A549 (cell line): ENCODE measurements at regions not wholly inside any gene's neighbourhood (a gene's known extent, or its start where the extent isn't known, plus 50 kb on each side); places are given as distances from the start of the nearest gene placed in this dataset.

ENCODE experiments used
- ATAC-seq, 2 experiments: fragments of 200-7000 bp in 1 of 2; fragments of >200 bp in 1 of 2; cut with Nextera tagmentation in 1 of 2; cut with Tn5 transposase in 1 of 2; 3 replicates each; pipeline versions ENCODE4 v1.8.0 to v1.9.1; 2018 to 2020; ENCODE audit warnings: mild to moderate bottlenecking in 1 of 2, moderate library complexity in 1 of 2
- CTCF ChIA-PET: fragments of 300-600 bp; sonication (Branson Sonifier 250); formaldehyde crosslinking; extraction: SDS; loops from one replicate; lab custom pipeline; 2021; ENCODE audit warnings: antibody characterized with exemption, inconsistent platforms; lab: Yijun Ruan, JAX
- POLR2A ChIA-PET: fragments of 350-600 bp; formaldehyde crosslinking; extraction: SDS; loops from one replicate; lab custom pipeline; 2021; ENCODE audit warnings: antibody characterized with exemption, inconsistent platforms; lab: Yijun Ruan, JAX
- DNase-seq, 2 experiments: peaks; one replicate each; pipeline versions ENCODE4 v3.0.0 to v3.0.0-alpha.2; 2011 to 2016; ENCODE audit warnings: low read depth in 1 of 2, low spot score in 1 of 2
- FAIRE-seq: peaks from 2 replicates; lab custom pipeline; 2011; peaks lifted over from hg19 to GRCh38; lab: Jason Lieb, UNC
- H3K27ac ChIP-seq, 2 experiments: fragments of >200 bp; sonication (Bioruptor Twin); formaldehyde crosslinking; 3 replicates each; pipeline ENCODE4 v1.5.1; 2016 to 2017
- H3K4me1 ChIP-seq: fragments of >200 bp; sonication (Bioruptor Twin); formaldehyde crosslinking; 3 replicates; pipeline ENCODE4 v1.6.1; 2016
- H3K4me2 ChIP-seq: fragments of >200 bp; sonication (Bioruptor Twin); formaldehyde crosslinking; 3 replicates; pipeline ENCODE4 v1.6.1; 2016
- H3K4me3 ChIP-seq: fragments of >200 bp; sonication (Bioruptor Twin); formaldehyde crosslinking; 3 replicates; pipeline ENCODE4 v1.5.1; 2016
- H3K9me3 ChIP-seq: fragments of >200 bp; sonication (Bioruptor Twin); formaldehyde crosslinking; 3 replicates; pipeline ENCODE4 v1.6.1; 2016
- CBX2 ChIP-seq: fragments of 200-600 bp; sonication (generic); IDR thresholded peaks from 2 replicates; pipeline ENCODE4 v1.6.1; 2016; ENCODE audit warnings: low read depth, mild to moderate bottlenecking, borderline replicate concordance
- CBX8 ChIP-seq: fragments of 200-600 bp; sonication (generic); IDR thresholded peaks from 2 replicates; pipeline ENCODE4 v1.6.1; 2016
- EHF ChIP-seq: fragments of 250-450 bp; sonication (Bioruptor Pico); IDR thresholded peaks from 2 replicates; pipeline ENCODE4 v1.5.0; 2020; ENCODE audit warnings: mild to moderate bottlenecking
- EHMT2 ChIP-seq: fragments of 200-600 bp; sonication (generic); IDR thresholded peaks from 2 replicates; pipeline ENCODE4 v1.6.1; 2016; ENCODE audit warnings: antibody characterized with exemption, low read depth, mild to moderate bottlenecking, moderate library complexity
- EP300 ChIP-seq, 2 experiments: fragments of >200 bp; sonication (Bioruptor Twin); formaldehyde crosslinking; IDR thresholded peaks; 2 replicates in 1 of 2; 3 replicates in 1 of 2; pipeline ENCODE4 v1.6.1; 2016 to 2017
- FOSB ChIP-seq: fragments of 250-450 bp; sonication (Bioruptor Pico); IDR thresholded peaks from 2 replicates; pipeline ENCODE4 v1.5.0; 2020; ENCODE audit warnings: mild to moderate bottlenecking, moderate library complexity
- FOSL2 ChIP-seq, 2 experiments: fragments of 450-650 bp in 1 of 2; fragments of >200 bp in 1 of 2; sonication (Bioruptor Twin) in 1 of 2; formaldehyde crosslinking; IDR thresholded peaks; 2 replicates each; pipeline versions ENCODE4 v1.5.0 to v1.6.1; 2016 to 2020; ENCODE audit warnings: mild to moderate bottlenecking in 1 of 2, moderate library complexity in 1 of 2
- GATA3 ChIP-seq: IDR thresholded peaks from 2 replicates; pipeline ENCODE4 v1.6.1; 2012; ENCODE audit warnings: borderline replicate concordance
- HOXB13 ChIP-seq: fragments of 250-450 bp; sonication (Bioruptor Pico); IDR thresholded peaks from 2 replicates; pipeline ENCODE4 v1.5.0; 2020; ENCODE audit warnings: low read depth, mild to moderate bottlenecking, moderate library complexity
- JUN ChIP-seq, 2 experiments: fragments of >200 bp; sonication (Bioruptor Twin); formaldehyde crosslinking; IDR thresholded peaks; 2 replicates in 1 of 2; 3 replicates in 1 of 2; pipeline ENCODE4 v1.6.1; 2016 to 2017
- JUNB ChIP-seq: fragments of >200 bp; sonication (Bioruptor Twin); formaldehyde crosslinking; IDR thresholded peaks from 2 replicates; pipeline ENCODE4 v1.6.1; 2016
- NPAS2 ChIP-seq: fragments of 250-450 bp; sonication (Bioruptor Pico); IDR thresholded peaks from 2 replicates; pipeline ENCODE4 v1.8.0; 2022; ENCODE audit warnings: mild to moderate bottlenecking, moderate library complexity, borderline replicate concordance
- POLR2A ChIP-seq: IDR thresholded peaks from 2 replicates; pipeline ENCODE4 v1.6.1; 2012; ENCODE audit warnings: mild to moderate bottlenecking, low read length
- RFX5 ChIP-seq: fragments of 450-650 bp; IDR thresholded peaks from 2 replicates; pipeline ENCODE4 v1.7.1; 2014; ENCODE audit warnings: antibody characterized with exemption, mild to moderate bottlenecking, moderate library complexity
- SREBF2 ChIP-seq: fragments of 450-650 bp; IDR thresholded peaks from 2 replicates; pipeline ENCODE4 v1.6.1; 2014; ENCODE audit warnings: mild to moderate bottlenecking, moderate library complexity
- TFCP2L1 ChIP-seq: fragments of 250-450 bp; sonication (Bioruptor Pico); IDR thresholded peaks from 2 replicates; pipeline ENCODE4 v1.5.0; 2021; ENCODE audit warnings: mild to moderate bottlenecking
- WGBS: methylation state at CpG from one replicate; pipeline ENCODE4 v1.1.6; 2017; ENCODE audit errors: missing lambda C conversion rate; 5-methylcytosine and 5-hydroxymethylcytosine counted together
- TF ChIP-seq, protein P1 (sequence below): fragments of 150-350 bp; IDR thresholded peaks from 2 replicates; pipeline ENCODE4 v1.6.1; 2014; ENCODE audit warnings: low read depth, mild to moderate bottlenecking, low read length
- TF ChIP-seq, protein P2 (sequence below): IDR thresholded peaks from 2 replicates; pipeline ENCODE4 v1.6.1; 2012
- TF ChIP-seq, protein P3 (sequence below): fragments of >200 bp; sonication (Bioruptor Twin); formaldehyde crosslinking; IDR thresholded peaks from 2 replicates; pipeline ENCODE4 v1.6.1; 2016

DNA sequence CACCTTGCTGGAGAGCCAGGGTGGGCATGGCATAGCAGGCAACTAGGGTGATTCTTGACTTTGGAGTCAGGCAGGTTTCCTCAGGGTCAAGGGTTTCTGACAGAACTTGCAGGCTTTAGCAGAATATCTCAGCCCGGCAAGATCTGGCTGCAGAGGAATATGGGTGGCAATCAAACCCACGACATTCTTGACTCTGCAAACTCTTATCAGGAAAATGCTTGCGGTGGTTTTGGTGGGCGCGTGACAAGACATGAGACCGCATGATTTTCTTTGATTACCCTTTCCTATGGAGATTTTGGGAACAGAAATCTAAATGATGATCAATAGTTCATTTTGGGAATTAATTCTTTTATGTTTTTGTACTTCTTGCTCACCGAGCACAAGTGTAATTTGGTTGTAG is 449.5 kb downstream of the VRK1 start (continued):
- TF ChIP-seq CBX2 (no peak), FOSB (CRISPR knock-in tag) (no peak)

DNA sequence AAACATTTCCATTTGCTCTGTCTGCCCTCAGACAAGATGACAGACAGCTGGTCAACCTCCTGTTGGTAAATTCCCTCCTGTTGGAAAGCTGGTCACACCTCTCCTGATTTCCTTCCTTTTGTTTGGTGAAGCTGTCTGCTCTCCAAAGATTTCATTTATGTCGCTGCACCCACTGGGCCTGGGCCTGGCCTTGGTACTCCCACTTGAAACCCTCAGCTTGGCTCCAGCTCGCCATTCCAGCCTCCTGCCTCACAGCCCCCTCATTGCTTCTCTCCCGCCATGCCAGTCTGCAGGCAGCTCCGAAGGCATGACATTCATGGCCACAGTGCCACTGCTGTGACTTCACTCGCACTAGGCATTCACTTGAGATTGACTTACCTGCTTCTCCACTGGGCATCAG is 451.8 kb downstream of the VRK1 start:
- ChIA-PET POLR2A (no interaction called here), CTCF (no interaction called here)
- no peak overlapping the region for H3K27ac ChIP-seq
- H3K9me3 ChIP-seq = peaks cover 5% of the 10 kb centered on the region; the same call in 2 of the 3 replicates
- FAIRE-seq = no peak
- no peak overlapping the region for H3K4me2 ChIP-seq
- no peak for ATAC-seq
- WGBS = 1% methylated on average over 5 of the region's 5 CpGs
- DNase-seq = no peak
- H3K4me3 ChIP-seq = no peak overlapping the region
- H3K4me1 ChIP-seq = no peaks in the 10 kb centered on the region
- TF ChIP-seq, protein P1, sequence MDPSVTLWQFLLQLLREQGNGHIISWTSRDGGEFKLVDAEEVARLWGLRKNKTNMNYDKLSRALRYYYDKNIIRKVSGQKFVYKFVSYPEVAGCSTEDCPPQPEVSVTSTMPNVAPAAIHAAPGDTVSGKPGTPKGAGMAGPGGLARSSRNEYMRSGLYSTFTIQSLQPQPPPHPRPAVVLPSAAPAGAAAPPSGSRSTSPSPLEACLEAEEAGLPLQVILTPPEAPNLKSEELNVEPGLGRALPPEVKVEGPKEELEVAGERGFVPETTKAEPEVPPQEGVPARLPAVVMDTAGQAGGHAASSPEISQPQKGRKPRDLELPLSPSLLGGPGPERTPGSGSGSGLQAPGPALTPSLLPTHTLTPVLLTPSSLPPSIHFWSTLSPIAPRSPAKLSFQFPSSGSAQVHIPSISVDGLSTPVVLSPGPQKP = no peak
- TF ChIP-seq NPAS2 = no peak
- no peak for TF ChIP-seq HOXB13 (CRISPR knock-in tag)
- no peak for TF ChIP-seq JUN (IDR thresholded peaks at IDR 0.05)
- no peak for TF ChIP-seq JUNB

DNA sequence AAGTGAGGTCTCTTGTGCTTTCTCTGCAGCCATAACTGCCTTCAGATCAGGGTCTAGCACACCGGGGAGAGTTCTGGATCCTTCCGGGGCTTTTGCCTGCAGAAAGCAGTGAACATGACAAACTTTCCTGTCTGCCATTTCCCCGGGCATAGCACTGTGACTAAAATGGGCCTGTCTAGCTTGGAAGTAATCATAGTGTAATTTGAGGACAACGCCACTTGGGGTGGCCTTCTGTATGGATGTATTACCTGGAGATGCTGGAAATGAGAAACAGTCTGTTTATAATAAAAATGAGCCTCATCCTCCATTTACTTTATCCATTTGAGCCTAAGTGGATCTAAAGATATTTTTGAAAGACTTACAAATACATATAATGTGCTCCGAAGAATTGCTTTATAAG is 453.7 kb downstream of the VRK1 start:
- POLR2A ChIA-PET = no interaction called here
- no peak for FAIRE-seq
- no peak overlapping the region for H3K4me3 ChIP-seq
- H3K9me3 ChIP-seq = peaks cover 5% of the 10 kb centered on the region; the same call in 2 of the 3 replicates
- no peak overlapping the region for H3K4me2 ChIP-seq
- no peak for DNase-seq
- 0 out of 6 replicates have a peak, but pooled peaks of 1 of the 2 experiments have one; percentile 29 for ATAC-seq
- 16% methylated on average over 5 of the region's 5 CpGs for WGBS
- H3K27ac ChIP-seq = no peak overlapping the region
- CTCF ChIA-PET = no interaction called here
- no peaks in the 10 kb centered on the region for H3K4me1 ChIP-seq
- TF ChIP-seq FOSL2 (IDR thresholded peaks at IDR 0.05) (no peak), FOSL2 (CRISPR knock-in tag; IDR thresholded peaks at IDR 0.05) (no peak), POLR2A (no peak), EHMT2 (no peak), GATA3 (no peak), EHF (CRISPR knock-in tag) (no peak)
- TF ChIP-seq, protein P2, sequence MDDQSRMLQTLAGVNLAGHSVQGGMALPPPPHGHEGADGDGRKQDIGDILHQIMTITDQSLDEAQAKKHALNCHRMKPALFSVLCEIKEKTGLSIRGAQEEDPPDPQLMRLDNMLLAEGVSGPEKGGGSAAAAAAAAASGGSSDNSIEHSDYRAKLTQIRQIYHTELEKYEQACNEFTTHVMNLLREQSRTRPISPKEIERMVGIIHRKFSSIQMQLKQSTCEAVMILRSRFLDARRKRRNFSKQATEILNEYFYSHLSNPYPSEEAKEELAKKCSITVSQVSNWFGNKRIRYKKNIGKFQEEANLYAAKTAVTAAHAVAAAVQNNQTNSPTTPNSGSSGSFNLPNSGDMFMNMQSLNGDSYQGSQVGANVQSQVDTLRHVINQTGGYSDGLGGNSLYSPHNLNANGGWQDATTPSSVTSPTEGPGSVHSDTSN = no peak

DNA sequence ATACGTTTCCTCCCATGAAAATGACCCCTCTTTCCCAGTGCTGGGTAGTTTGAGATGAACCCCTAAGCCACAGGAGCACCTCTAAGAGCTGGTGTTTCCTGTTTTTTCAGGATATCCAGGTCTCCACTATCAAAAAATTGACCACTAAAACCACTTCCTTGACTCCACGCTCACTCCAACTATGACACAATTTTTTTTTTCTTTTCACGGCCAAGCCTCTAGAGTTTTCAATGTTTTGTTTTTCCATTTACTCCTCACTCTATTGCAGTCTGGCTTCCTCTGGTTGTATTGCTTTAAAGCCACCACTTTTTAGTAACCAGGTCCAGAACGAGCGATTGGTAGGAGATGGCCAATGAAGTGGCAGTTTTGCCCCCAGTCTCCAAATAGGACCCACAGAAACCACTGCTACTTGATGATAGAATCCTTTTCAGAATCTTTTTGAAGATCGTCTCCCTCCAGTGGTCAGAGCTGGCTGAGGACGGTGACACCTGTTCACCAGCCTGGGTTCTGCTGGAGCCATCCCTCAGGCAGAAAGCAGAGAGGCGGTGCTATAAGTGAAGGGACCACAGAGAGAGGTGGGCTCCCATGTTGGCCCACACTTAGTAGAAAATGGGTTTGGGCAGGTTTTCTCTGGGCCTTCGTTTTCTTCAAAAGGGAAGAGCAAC is 454.4 kb downstream of the VRK1 start:
- CTCF ChIA-PET = interaction anchor here (0.6 to 1.0 kb wide), 3 partner anchors 16 to 1165 kb away, joined by 3 read pairs; no protein-coding TSS in a partner anchor
- H3K4me3 ChIP-seq = no peak overlapping the region
- H3K9me3 ChIP-seq = peaks cover 5% of the 10 kb centered on the region; the same call in 2 of the 3 replicates
- TF ChIP-seq EP300 (IDR thresholded peaks at IDR 0.05) (no peak), JUNB (no peak), CBX8 (no peak), NPAS2 (no peak), FOSL2 (IDR thresholded peaks at IDR 0.05) (no peak), FOSL2 (CRISPR knock-in tag; IDR thresholded peaks at IDR 0.05) (no peak), TFCP2L1 (CRISPR knock-in tag) (no peak), RFX5 (no peak), JUN (IDR thresholded peaks at IDR 0.05) (no peak), SREBF2 (no peak)
- TF ChIP-seq, protein P3, sequence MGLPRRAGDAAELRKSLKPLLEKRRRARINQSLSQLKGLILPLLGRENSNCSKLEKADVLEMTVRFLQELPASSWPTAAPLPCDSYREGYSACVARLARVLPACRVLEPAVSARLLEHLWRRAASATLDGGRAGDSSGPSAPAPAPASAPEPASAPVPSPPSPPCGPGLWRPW = no peak
- no peak overlapping the region for H3K4me2 ChIP-seq
- POLR2A ChIA-PET = no interaction called here
- H3K4me1 ChIP-seq = no peaks in the 10 kb centered on the region
- no peak overlapping the region for H3K27ac ChIP-seq
- ATAC-seq (peak in 1 of 2 experiments; percentile 54; a peak in 1 of 6 replicates), DNase-seq (no peak), FAIRE-seq (no peak)
- 20% methylated on average over 9 of the region's 9 CpGs for WGBS
